Thoracic aorta (tissue), 2 donors: ENCODE measurements at regions not wholly inside any gene's neighbourhood (a gene's known extent, or its start where the extent isn't known, plus 50 kb on each side); places are given as distances from the start of the nearest gene placed in this dataset.

Experiments
- ATAC-seq: fragments of 150-250 bp; one replicate; pipeline ENCODE4 v1.8.0; 2017; ENCODE audit warnings: low read depth; ENCODE audit not compliant: insufficient number of reproducible peaks, low FRiP score
- DNase-seq: peaks from one replicate; pipeline ENCODE4 v3.0.0-alpha.2; 2020; ENCODE audit warnings: low spot score
- H3K27ac ChIP-seq, 2 donors: fragments of 200-600 bp; sonication (generic); 1 replicate in 1 of 2; 2 replicates in 1 of 2; pipeline ENCODE4 v1.5.1; 2016; ENCODE audit warnings: mild to moderate bottlenecking in 2 of 2, moderate library complexity in 2 of 2
- H3K27me3 ChIP-seq: fragments of 200-600 bp; sonication (generic); replicated peaks from 2 replicates; pipeline ENCODE4 v1.6.0; 2016; ENCODE audit warnings: mild to moderate bottlenecking; ENCODE audit not compliant: insufficient read depth
- H3K36me3 ChIP-seq: fragments of 200-600 bp; sonication (generic); one replicate; pipeline ENCODE4 v1.5.1; 2016
- H3K4me1 ChIP-seq, 2 donors: fragments of 200-600 bp; sonication (generic); 1 replicate in 1 of 2; 2 replicates in 1 of 2; pipeline versions ENCODE4 v1.5.1 to v1.6.0; 2016; ENCODE audit warnings: low read depth in 2 of 2, mild to moderate bottlenecking in 1 of 2; ENCODE audit not compliant: control insufficient read depth in 1 of 2
- H3K4me3 ChIP-seq: fragments of 200-600 bp; sonication (generic); 2 replicates; pipeline ENCODE4 v1.5.1; 2016; ENCODE audit warnings: mild to moderate bottlenecking
- H3K9me3 ChIP-seq: fragments of 200-600 bp; sonication (generic); 2 replicates; pipeline ENCODE4 v1.5.1; 2016
- TF ChIP-seq, protein P1 (sequence below): fragments of 200-600 bp; sonication (generic); IDR thresholded peaks from one replicate; pipeline ENCODE4 v1.5.1; 2019; ENCODE audit warnings: antibody characterized with exemption

- no peaks in the 10 kb centered on the region for H3K9me3 ChIP-seq
- no peaks in the 10 kb centered on the region for H3K27me3 ChIP-seq
- H3K4me3 ChIP-seq = no peak overlapping the region
- no peak overlapping the region for H3K27ac ChIP-seq
- TF ChIP-seq, protein P1, sequence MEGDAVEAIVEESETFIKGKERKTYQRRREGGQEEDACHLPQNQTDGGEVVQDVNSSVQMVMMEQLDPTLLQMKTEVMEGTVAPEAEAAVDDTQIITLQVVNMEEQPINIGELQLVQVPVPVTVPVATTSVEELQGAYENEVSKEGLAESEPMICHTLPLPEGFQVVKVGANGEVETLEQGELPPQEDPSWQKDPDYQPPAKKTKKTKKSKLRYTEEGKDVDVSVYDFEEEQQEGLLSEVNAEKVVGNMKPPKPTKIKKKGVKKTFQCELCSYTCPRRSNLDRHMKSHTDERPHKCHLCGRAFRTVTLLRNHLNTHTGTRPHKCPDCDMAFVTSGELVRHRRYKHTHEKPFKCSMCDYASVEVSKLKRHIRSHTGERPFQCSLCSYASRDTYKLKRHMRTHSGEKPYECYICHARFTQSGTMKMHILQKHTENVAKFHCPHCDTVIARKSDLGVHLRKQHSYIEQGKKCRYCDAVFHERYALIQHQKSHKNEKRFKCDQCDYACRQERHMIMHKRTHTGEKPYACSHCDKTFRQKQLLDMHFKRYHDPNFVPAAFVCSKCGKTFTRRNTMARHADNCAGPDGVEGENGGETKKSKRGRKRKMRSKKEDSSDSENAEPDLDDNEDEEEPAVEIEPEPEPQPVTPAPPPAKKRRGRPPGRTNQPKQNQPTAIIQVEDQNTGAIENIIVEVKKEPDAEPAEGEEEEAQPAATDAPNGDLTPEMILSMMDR = no peak
- DNase-seq (no peak), ATAC-seq (no peak)
- peaks cover 0 to 26% of the 10 kb centered on the region in 2 donors for H3K4me1 ChIP-seq
- H3K36me3 ChIP-seq = no peaks in the 10 kb centered on the region
Measured at GRCh38 chr5:145682197-145682899, 152.8 kb downstream of the PRELID2 start.

GRCh38 chr5:145681686-145682085 lies 153.5 kb downstream of the PRELID2 start:
- DNase-seq = peak; percentile 11
- Histone ChIP-seq H3K9me3 (no peaks in the 10 kb centered on the region), H3K27ac (no peak overlapping the region), H3K36me3 (no peaks in the 10 kb centered on the region), H3K4me1 (peaks cover 0 to 26% of the 10 kb centered on the region in 2 donors), H3K27me3 (no peaks in the 10 kb centered on the region), H3K4me3 (no peak overlapping the region)
- TF ChIP-seq, protein P1 = peak; percentile 50
- peak; percentile 55 for ATAC-seq

DNA sequence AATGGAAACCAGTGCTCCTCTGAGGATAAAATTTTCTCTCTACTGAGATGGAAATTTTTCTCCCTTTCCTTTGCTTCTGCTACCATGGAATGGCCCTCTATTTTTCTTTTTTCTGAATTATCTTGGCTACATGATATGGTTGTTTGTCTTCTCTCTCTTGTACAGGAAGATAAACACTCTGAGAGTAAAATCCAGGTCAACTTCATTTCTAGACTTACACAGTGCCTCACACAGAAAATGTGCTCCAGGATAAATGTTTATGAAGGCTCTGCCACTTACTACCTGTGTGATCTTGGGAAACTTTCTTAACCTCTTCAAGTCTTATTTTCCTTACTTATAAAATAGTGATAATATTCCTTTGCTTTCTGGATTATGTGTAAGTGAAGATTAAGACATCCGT lies 153.9 kb downstream of the PRELID2 start:
- TF ChIP-seq, protein P1 = no peak
- DNase-seq (no peak), ATAC-seq (no peak)
- Histone ChIP-seq H3K27me3 (no peaks in the 10 kb centered on the region), H3K4me3 (no peak overlapping the region), H3K27ac (no peak overlapping the region), H3K9me3 (no peaks in the 10 kb centered on the region), H3K36me3 (no peaks in the 10 kb centered on the region), H3K4me1 (peaks cover 0 to 26% of the 10 kb centered on the region in 2 donors)

GRCh38 chr5:145680767-145681166 lies 154.4 kb downstream of the PRELID2 start:
- DNase-seq = no peak

DNA sequence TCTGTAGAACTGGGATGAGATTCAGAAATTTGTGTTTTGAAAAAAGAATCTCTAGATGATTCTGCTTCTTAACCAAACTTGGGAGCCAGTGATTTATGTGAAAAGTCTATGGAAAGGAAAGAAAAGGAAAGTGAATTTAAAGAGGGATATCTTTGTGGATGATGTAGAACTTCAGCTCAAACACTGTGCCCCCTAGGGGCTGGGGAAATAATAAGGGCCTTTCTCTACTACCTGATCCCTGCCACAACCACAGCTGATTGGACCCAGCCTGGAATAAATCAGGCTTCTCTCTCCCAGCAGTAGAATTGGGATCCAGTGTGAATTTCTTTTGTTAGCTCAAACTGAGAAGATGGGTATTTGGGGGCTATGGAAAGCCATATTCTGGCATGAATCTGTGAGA lies 155.0 kb downstream of the PRELID2 start:
- no peak overlapping the region for H3K27ac ChIP-seq
- no peak for ATAC-seq

More at GRCh38 chr5:145680767-145681166, 154.4 kb downstream of the PRELID2 start:
- Histone ChIP-seq H3K27me3 (no peaks in the 10 kb centered on the region), H3K27ac (no peak overlapping the region), H3K4me3 (no peak overlapping the region), H3K9me3 (no peaks in the 10 kb centered on the region), H3K36me3 (no peaks in the 10 kb centered on the region), H3K4me1 (peaks cover 0 to 26% of the 10 kb centered on the region in 2 donors)
- TF ChIP-seq, protein P1 = no peak
- ATAC-seq = no peak

More for the DNA sequence above, 155.0 kb downstream of the PRELID2 start:
- Histone ChIP-seq H3K36me3 (no peaks in the 10 kb centered on the region), H3K27me3 (no peaks in the 10 kb centered on the region), H3K4me1 (peaks cover 0 to 26% of the 10 kb centered on the region in 2 donors), H3K9me3 (no peaks in the 10 kb centered on the region), H3K4me3 (no peak overlapping the region)
- TF ChIP-seq, protein P1 = no peak
- DNase-seq = no peak
